ENCODE measurements at regions not wholly inside any gene's neighbourhood (a gene's known extent, or its start where the extent isn't known, plus 50 kb on each side); places are given as distances from the start of the nearest gene placed in this dataset.

- no peak for TF ChIP-seq CEBPB (IDR thresholded peaks at IDR 0.05)
- no peak for TF ChIP-seq SMC3 (IDR thresholded peaks at IDR 0.05)
- no peak for TF ChIP-seq REST (IDR thresholded peaks at IDR 0.05)
Observed at GRCh38 chr5:124960266-124960665, 213.8 kb upstream of the ZNF608 start.
